ENCODE measurements at regions not wholly inside any gene's neighbourhood (a gene's known extent, or its start where the extent isn't known, plus 50 kb on each side); places are given as distances from the start of the nearest gene placed in this dataset.

- no CpG with 5 or more reads among the region's 28 CpGs for WGBS (ENCODE audit: extremely low coverage, insufficient read length, low lambda C conversion rate)
- Histone ChIP-seq H3K79me1 (ENCODE audit: insufficient read depth, low read depth, low read length, poor library complexity, severe bottlenecking) (no peaks in the 10 kb centered on the region), H3K4me1 (ENCODE audit: insufficient read depth, low read length) (no peaks in the 10 kb centered on the region)
Measured at GRCh38 chr6:27672113-27672799, 199.4 kb upstream of the ZNF184 start.

More at GRCh38 chr6:27672113-27672799, 199.4 kb upstream of the ZNF184 start:
- Mint-ChIP-seq H3K9me3 (peaks cover 0 to 4% of the 10 kb centered on the region in 2 experiments; a peak in 1 of 5 replicates), H3K4me3 (peak overlapping the region; percentile 84 to 89), H3K4me1 (peaks cover 12 to 24% of the 10 kb centered on the region in 2 experiments), H3K36me3 (ENCODE audit: insufficient read depth in 1 of 3, low read depth in 3 of 3) (no peaks in the 10 kb centered on the region; a peak in 1 of 7 replicates), H3K27ac (peak overlapping the region in 2 of 3 experiments; percentile 13 to 44; a peak in 3 of 7 replicates), H3K27me3 (ENCODE audit: low read depth) (peaks cover 70% of the 10 kb centered on the region)
- Histone ChIP-seq H2BK120ac (ENCODE audit: low read depth, low read length, poor library complexity, severe bottlenecking) (no peak overlapping the region), H3K23me2 (ENCODE audit: insufficient read length, low read depth, low read length, poor library complexity, severe bottlenecking) (peaks cover 30% of the 10 kb centered on the region), H3K9me3 (ENCODE audit: control insufficient read depth, low read depth, low read length) (no peaks in the 10 kb centered on the region), H3K14ac (ENCODE audit: insufficient read depth, low read length) (no peak overlapping the region), H3K9ac (ENCODE audit: extremely low read depth, insufficient read length, low read length) (no peak overlapping the region), H3K18ac (ENCODE audit: insufficient read length, low read depth, low read length) (no peak overlapping the region), H2BK12ac (ENCODE audit: insufficient read length, low read depth, low read length) (no peak overlapping the region), H3K4ac (ENCODE audit: low read depth, low read length) (no peak overlapping the region), H4K20me1 (ENCODE audit: control insufficient read depth, insufficient read depth, insufficient read length) (no peaks in the 10 kb centered on the region), H2AFZ (ENCODE audit: low read length) (no peak overlapping the region), H2BK20ac (ENCODE audit: low read depth, low read length, poor library complexity, severe bottlenecking) (no peak overlapping the region), H3K56ac (ENCODE audit: insufficient read length, low read depth, low read length) (no peak overlapping the region), H2BK5ac (ENCODE audit: insufficient read length, low read length) (no peak overlapping the region), H3K27ac (ENCODE audit: insufficient read length, low read depth, low read length) (peak overlapping the region; percentile 37), H2AK5ac (ENCODE audit: insufficient read length, low read length) (no peak overlapping the region), H3K79me2 (ENCODE audit: insufficient read depth, low read length) (no peaks in the 10 kb centered on the region), H3K23ac (ENCODE audit: insufficient read length, low read depth, low read length) (no peak overlapping the region), H3K27me3 (ENCODE audit: insufficient read depth, low read length) (peaks cover 6% of the 10 kb centered on the region; the same call in 1 of the 2 replicates), H3T11ph (ENCODE audit: low read length) (no peak overlapping the region), H3K4me2 (ENCODE audit: insufficient read depth, insufficient read length, low read length) (peak overlapping the region; percentile 85), H4K8ac (replicated peaks; ENCODE audit: insufficient read length, low read depth, low read length) (no peak overlapping the region), H4K91ac (ENCODE audit: insufficient read length, low read depth, low read length) (no peak overlapping the region), H4K5ac (ENCODE audit: insufficient read length, low read depth, low read length) (no peak overlapping the region), H2BK15ac (ENCODE audit: low read depth, low read length) (no peak overlapping the region)
- peak; percentile 90 for DNase-seq
- TF ChIP-seq CTCF (conservative IDR thresholded peaks at IDR 0.05): no peak
